GM12875 (cell line): ENCODE measurements at regions not wholly inside any gene's neighbourhood (a gene's known extent, or its start where the extent isn't known, plus 50 kb on each side); places are given as distances from the start of the nearest gene placed in this dataset.

Experiments used
- H3K4me3 ChIP-seq: one replicate; pipeline ENCODE4 v1.5.1; 2011; ENCODE audit warnings: low read depth, low read length, control low read depth
- CTCF ChIP-seq: IDR thresholded peaks from 2 replicates; pipeline ENCODE4 v1.5.1; 2011; ENCODE audit warnings: low read depth, mild to moderate bottlenecking, control low read depth, inconsistent platforms, low read length, moderate library complexity, borderline replicate concordance; ENCODE audit not compliant: insufficient read depth

- no peak for TF ChIP-seq CTCF
- H3K4me3 ChIP-seq = no peak overlapping the region
Observed at GRCh38 chr1:5265438-5266075, 611.1 kb downstream of the AJAP1 start.

DNA sequence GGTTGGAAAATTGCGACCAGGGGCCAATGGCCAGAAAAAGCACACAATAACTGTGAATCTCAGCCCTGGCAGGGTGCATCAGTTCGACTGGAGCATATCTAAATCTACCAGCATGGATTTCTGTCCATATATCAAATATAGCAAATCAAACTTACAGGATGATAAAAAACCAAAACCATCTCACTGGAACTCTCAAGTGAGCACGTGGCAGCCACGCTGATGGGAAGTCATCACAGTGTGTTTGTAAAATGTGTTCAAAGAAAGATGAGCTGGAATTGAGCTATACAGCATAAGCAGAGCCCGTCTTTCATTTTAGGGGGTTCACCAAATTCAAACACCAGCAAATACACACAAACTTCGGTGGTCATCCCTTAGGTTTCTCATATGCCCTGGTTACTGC, 610.1 kb downstream of the AJAP1 start:
- H3K4me3 ChIP-seq = no peak overlapping the region
- no peak for TF ChIP-seq CTCF

DNA sequence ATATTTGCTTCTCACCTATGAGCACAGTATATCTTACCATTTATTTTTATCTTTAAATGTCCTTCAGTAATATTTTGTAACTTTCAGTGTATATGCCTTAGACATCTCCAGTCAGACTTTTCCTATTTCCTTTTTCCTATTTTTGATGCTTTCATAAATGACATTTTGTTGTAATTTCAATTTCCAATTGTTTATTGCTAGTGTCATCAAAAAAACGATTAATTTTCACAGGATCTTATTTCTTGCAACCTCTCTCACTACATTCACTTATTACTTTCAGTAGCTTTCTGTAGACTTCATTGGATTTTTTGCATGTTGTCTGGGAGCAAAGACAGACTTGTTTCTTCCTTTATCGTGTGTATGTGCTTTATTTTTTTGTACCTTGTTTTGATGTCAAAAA, 602.4 kb downstream of the AJAP1 start:
- TF ChIP-seq CTCF = no peak
- no peak overlapping the region for H3K4me3 ChIP-seq

DNA sequence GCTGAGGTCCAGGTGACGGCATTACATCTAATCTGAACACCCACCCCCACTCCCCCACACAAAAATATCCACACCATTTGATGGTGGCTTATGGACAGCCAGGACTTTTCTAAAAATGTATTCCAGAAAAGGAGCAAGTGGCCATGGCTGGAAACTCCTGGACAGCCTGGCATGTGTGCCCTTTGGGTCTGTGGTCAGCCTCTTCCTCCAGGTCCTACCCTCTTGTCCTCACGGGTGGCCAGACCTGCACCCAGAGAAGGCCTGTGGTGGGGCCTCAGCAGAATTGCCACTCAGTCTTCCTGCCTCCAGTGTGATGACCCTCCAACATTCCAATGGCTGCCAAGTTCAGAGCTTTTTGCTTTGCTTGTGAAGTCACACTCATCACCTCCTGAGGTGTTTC, 600.6 kb downstream of the AJAP1 start:
- no peak overlapping the region for H3K4me3 ChIP-seq
- no peak for TF ChIP-seq CTCF

GRCh38 chr1:5254131-5254725, 599.8 kb downstream of the AJAP1 start:
- no peak overlapping the region for H3K4me3 ChIP-seq
- no peak for TF ChIP-seq CTCF

DNA sequence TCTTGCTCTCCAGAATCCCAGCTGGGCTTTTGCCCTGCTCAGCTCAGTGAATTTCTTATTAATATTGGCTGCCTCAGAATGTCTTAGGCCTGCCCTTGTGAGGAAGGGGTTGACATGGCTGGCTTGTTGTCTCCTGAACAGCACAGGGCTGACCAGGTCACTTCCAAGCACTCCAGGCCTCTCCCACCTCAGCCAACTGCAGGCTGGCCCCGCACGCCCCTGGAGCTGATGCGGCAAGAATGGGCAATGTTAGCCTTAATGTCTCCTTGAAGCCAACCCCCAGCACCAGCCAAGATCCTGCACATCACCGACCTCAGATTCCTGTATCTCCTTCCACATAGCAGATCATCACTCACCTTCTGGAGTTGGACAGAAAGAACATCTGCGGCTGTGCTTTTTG, 598.6 kb downstream of the AJAP1 start:
- no peak for TF ChIP-seq CTCF

GRCh38 chr1:5250336-5250735, 595.9 kb downstream of the AJAP1 start:
- no peak overlapping the region for H3K4me3 ChIP-seq
- TF ChIP-seq CTCF = no peak

More for the DNA sequence above, 598.6 kb downstream of the AJAP1 start:
- H3K4me3 ChIP-seq = no peak overlapping the region
